GM18499 (cell line): ENCODE measurements at regions not wholly inside any gene's neighbourhood (a gene's known extent, or its start where the extent isn't known, plus 50 kb on each side); places are given as distances from the start of the nearest gene placed in this dataset.

Experiments
- ATAC-seq: cut with Tn5 transposase; IDR thresholded peaks from one replicate; pipeline ENCODE4 v1.9.1; 2021; ENCODE audit warnings: moderate number of reproducible peaks; ENCODE audit not compliant: insufficient read depth, unreplicated experiment

GRCh38 chr7:140242057-140243031 is 65.6 kb upstream of the KDM7A start:
- ATAC-seq: peak; percentile 54

GRCh38 chr7:140239653-140239935 is 62.8 kb upstream of the KDM7A start:
- ATAC-seq: no peak

GRCh38 chr7:140238778-140239652 is 62.2 kb upstream of the KDM7A start:
- no peak for ATAC-seq

GRCh38 chr7:140237390-140237789 is 60.6 kb upstream of the KDM7A start:
- no peak for ATAC-seq

GRCh38 chr7:140236626-140237025 is 59.8 kb upstream of the KDM7A start:
- ATAC-seq: no peak

- no peak for ATAC-seq
Observed at GRCh38 chr7:140235114-140235513, 58.3 kb upstream of the KDM7A start.

- peak; percentile 34 for ATAC-seq
Observed at GRCh38 chr7:140232957-140233917, 56.5 kb upstream of the KDM7A start.

- ATAC-seq: no peak
Observed at GRCh38 chr7:140231771-140232491, 55.1 kb upstream of the KDM7A start.

- no peak for ATAC-seq
Observed at GRCh38 chr7:140230861-140231770, 54.3 kb upstream of the KDM7A start.

- ATAC-seq: no peak
Observed at GRCh38 chr7:140230516-140230860, 53.7 kb upstream of the KDM7A start.

- no peak for ATAC-seq
Observed at GRCh38 chr7:140229591-140230515, 53.1 kb upstream of the KDM7A start.

- no peak for ATAC-seq
Observed at GRCh38 chr7:140229101-140229525, 52.3 kb upstream of the KDM7A start.
